Stimulated activated naive CD8-positive, alpha-beta T cell treated with anti-CD3 and anti-CD28 coated beads, Interleukin-15, Interleukin-2, amounts not matched to agents 100 U/mL and 50 U/mL, for 24 hours (primary cell): ENCODE measurements at regions not wholly inside any gene's neighbourhood (a gene's known extent, or its start where the extent isn't known, plus 50 kb on each side); places are given as distances from the start of the nearest gene placed in this dataset.
"Not testable (repeated sequence)": the region's sequence is repeated elsewhere in the genome, so short reads cannot be mapped to it uniquely, and the experiment has no call there.

Source experiments
- ATAC-seq: fragments of 150-1000 bp; cut with Tn5 transposase; one replicate; pipeline ENCODE4 v1.10.0; 2021
- DNase-seq: peaks from one replicate; pipeline ENCODE4 v3.0.0; 2021

- no peak for ATAC-seq
- DNase-seq: no peak
These were observed 378.8 kb downstream of the MED13L start for GRCh38 chr12:115898670-115899069.

- DNase-seq (no peak), ATAC-seq (no peak)
These were observed 379.8 kb downstream of the MED13L start for GRCh38 chr12:115897729-115898128.

- ATAC-seq (no peak), DNase-seq (peak; percentile 4)
These were observed 382.2 kb downstream of the MED13L start for GRCh38 chr12:115895247-115895646.

GRCh38 chr12:115891556-115892164 is 385.8 kb downstream of the MED13L start:
- DNase-seq: no peak
- ATAC-seq: no peak

- ATAC-seq: no peak
- DNase-seq: no peak
These were observed 390.8 kb downstream of the MED13L start for GRCh38 chr12:115886666-115887065.

GRCh38 chr12:115885040-115885690 is 392.3 kb downstream of the MED13L start:
- no peak for DNase-seq
- no peak for ATAC-seq

GRCh38 chr12:115882936-115883335 is 394.6 kb downstream of the MED13L start:
- no peak for DNase-seq
- ATAC-seq: no peak

- ATAC-seq: no peak
- DNase-seq: no peak
These were observed 397.3 kb downstream of the MED13L start for GRCh38 chr12:115880238-115880637.

- DNase-seq (no peak), ATAC-seq (no peak)
These were observed 398.1 kb downstream of the MED13L start for GRCh38 chr12:115879354-115879753.

GRCh38 chr12:115873451-115874082 is 403.9 kb downstream of the MED13L start:
- ATAC-seq: no peak
- no peak for DNase-seq

- DNase-seq (no peak), ATAC-seq (no peak)
These were observed 404.6 kb downstream of the MED13L start for GRCh38 chr12:115872919-115873357.

GRCh38 chr12:115872212-115872611 is 405.3 kb downstream of the MED13L start:
- no peak for ATAC-seq
- no peak for DNase-seq

GRCh38 chr12:115871714-115872113 is 405.8 kb downstream of the MED13L start:
- DNase-seq (no peak), ATAC-seq (no peak)

GRCh38 chr12:115870510-115870909 is 407.0 kb downstream of the MED13L start:
- ATAC-seq: no peak
- no peak for DNase-seq

GRCh38 chr12:115870021-115870420 is 407.5 kb downstream of the MED13L start:
- DNase-seq (no peak), ATAC-seq (no peak)

- no peak for ATAC-seq
- DNase-seq: no peak
These were observed 407.9 kb downstream of the MED13L start for GRCh38 chr12:115869604-115870003.

- no peak for DNase-seq
- ATAC-seq: no peak
These were observed 408.9 kb downstream of the MED13L start for GRCh38 chr12:115868624-115869023.

- DNase-seq (no peak), ATAC-seq (no peak)
These were observed 409.6 kb downstream of the MED13L start for GRCh38 chr12:115867854-115868253.

- ATAC-seq (no peak), DNase-seq (no peak)
These were observed 410.5 kb downstream of the MED13L start for GRCh38 chr12:115866909-115867525.

- ATAC-seq, DNase-seq: not testable (repeated sequence)
These were observed 411.2 kb downstream of the MED13L start for GRCh38 chr12:115866281-115866680.

GRCh38 chr12:115864396-115864795 is 413.1 kb downstream of the MED13L start:
- DNase-seq (no peak), ATAC-seq (no peak)

GRCh38 chr12:115860619-115861018 is 416.9 kb downstream of the MED13L start:
- ATAC-seq (no peak), DNase-seq (no peak)

- no peak for DNase-seq
- ATAC-seq: no peak
These were observed 418.3 kb downstream of the MED13L start for GRCh38 chr12:115859231-115859630.
